RWPE1 (cell line): ENCODE measurements at regions not wholly inside any gene's neighbourhood (a gene's known extent, or its start where the extent isn't known, plus 50 kb on each side); places are given as distances from the start of the nearest gene placed in this dataset.

Experiments used
- CTCF ChIA-PET: fragments of 350-600 bp; sonication (Branson Sonifier 250); formaldehyde crosslinking; extraction: SDS; loops from one replicate; lab custom pipeline; 2021; lab: Yijun Ruan, JAX
- POLR2A ChIA-PET: fragments of 400-600 bp; formaldehyde crosslinking; extraction: SDS; loops from one replicate; lab custom pipeline; 2020; ENCODE audit warnings: antibody characterized with exemption; ENCODE audit not compliant: low non-redundant PET; lab: Yijun Ruan, JAX
- DNase-seq: peaks from one replicate; pipeline ENCODE4 v3.0.0; 2012; ENCODE audit warnings: low spot score
- H3K27ac ChIP-seq: fragments of 450-650 bp; 2 replicates; pipeline ENCODE4 v1.5.1; 2017
- CTCF ChIP-seq: fragments of 450-650 bp; conservative IDR thresholded peaks from 2 replicates; pipeline ENCODE4 v1.5.1; 2017; ENCODE audit warnings: low read depth, mild to moderate bottlenecking

GRCh38 chr3:1728510-1728909 lies 370.2 kb upstream of the CNTN4 start:
- no peak for DNase-seq
- POLR2A ChIA-PET, result no interaction called here
- no peak for TF ChIP-seq CTCF
- no peak overlapping the region for H3K27ac ChIP-seq
- CTCF ChIA-PET, result no interaction called here

- no peak for TF ChIP-seq CTCF
- CTCF ChIA-PET, result no interaction called here
- H3K27ac ChIP-seq, result no peak overlapping the region
- POLR2A ChIA-PET, result no interaction called here
- no peak for DNase-seq
These were observed 364.1 kb upstream of the CNTN4 start for GRCh38 chr3:1734494-1735122.

GRCh38 chr3:1752205-1752604 lies 346.5 kb upstream of the CNTN4 start:
- POLR2A ChIA-PET, result no interaction called here

GRCh38 chr3:1766384-1766783 lies 332.3 kb upstream of the CNTN4 start:
- no peak for DNase-seq
- ChIA-PET POLR2A (no interaction called here), CTCF (no interaction called here)
- TF ChIP-seq CTCF, result no peak
- H3K27ac ChIP-seq, result no peak overlapping the region

More at GRCh38 chr3:1752205-1752604, 346.5 kb upstream of the CNTN4 start:
- CTCF ChIA-PET, result no interaction called here
- TF ChIP-seq CTCF, result no peak
- DNase-seq, result no peak
- no peak overlapping the region for H3K27ac ChIP-seq

- H3K27ac ChIP-seq, result no peak overlapping the region
- DNase-seq, result no peak
- CTCF ChIA-PET, result no interaction called here
- POLR2A ChIA-PET, result no interaction called here
- no peak for TF ChIP-seq CTCF
These were observed 325.0 kb upstream of the CNTN4 start for GRCh38 chr3:1773679-1774078.

GRCh38 chr3:1774597-1774996 lies 324.1 kb upstream of the CNTN4 start:
- POLR2A ChIA-PET, result no interaction called here
- no peak overlapping the region for H3K27ac ChIP-seq
- no peak for DNase-seq
- no peak for TF ChIP-seq CTCF
- CTCF ChIA-PET, result no interaction called here
